Ishikawa (cell line): ENCODE measurements at regions not wholly inside any gene's neighbourhood (a gene's known extent, or its start where the extent isn't known, plus 50 kb on each side); places are given as distances from the start of the nearest gene placed in this dataset.

Experiments used
- CEBPB ChIP-seq: IDR thresholded peaks from 2 replicates; pipeline ENCODE4 v1.6.1; 2012
- CREB1 ChIP-seq: IDR thresholded peaks from 2 replicates; pipeline ENCODE4 v1.6.1; 2012; ENCODE audit warnings: low read depth
- EP300 ChIP-seq: IDR thresholded peaks from 2 replicates; pipeline ENCODE4 v1.6.1; 2012; ENCODE audit warnings: borderline replicate concordance
- FOXM1 ChIP-seq: IDR thresholded peaks from 2 replicates; pipeline ENCODE4 v1.6.1; 2012; ENCODE audit warnings: low read depth, borderline replicate concordance
- NFIC ChIP-seq: IDR thresholded peaks from 2 replicates; pipeline ENCODE4 v1.6.1; 2012
- RAD21 ChIP-seq: IDR thresholded peaks from 2 replicates; pipeline ENCODE4 v1.6.1; 2012; ENCODE audit warnings: low read depth
- TAF1 ChIP-seq: IDR thresholded peaks from 2 replicates; pipeline ENCODE4 v1.6.1; 2012; ENCODE audit warnings: low read depth, mild to moderate bottlenecking
- TEAD4 ChIP-seq: IDR thresholded peaks from 2 replicates; pipeline ENCODE4 v1.6.1; 2012
- YY1 ChIP-seq: IDR thresholded peaks from 2 replicates; pipeline ENCODE4 v1.6.1; 2012; ENCODE audit warnings: low read depth
- TF ChIP-seq, protein P1 (sequence below): IDR thresholded peaks from 2 replicates; pipeline ENCODE4 v1.6.1; 2012
- TF ChIP-seq, protein P2 (sequence below): IDR thresholded peaks from 2 replicates; pipeline ENCODE4 v1.6.1; 2012; ENCODE audit warnings: low read depth, mild to moderate bottlenecking
- TF ChIP-seq, protein P3 (sequence below): IDR thresholded peaks from 2 replicates; pipeline ENCODE4 v1.6.1; 2012

DNA sequence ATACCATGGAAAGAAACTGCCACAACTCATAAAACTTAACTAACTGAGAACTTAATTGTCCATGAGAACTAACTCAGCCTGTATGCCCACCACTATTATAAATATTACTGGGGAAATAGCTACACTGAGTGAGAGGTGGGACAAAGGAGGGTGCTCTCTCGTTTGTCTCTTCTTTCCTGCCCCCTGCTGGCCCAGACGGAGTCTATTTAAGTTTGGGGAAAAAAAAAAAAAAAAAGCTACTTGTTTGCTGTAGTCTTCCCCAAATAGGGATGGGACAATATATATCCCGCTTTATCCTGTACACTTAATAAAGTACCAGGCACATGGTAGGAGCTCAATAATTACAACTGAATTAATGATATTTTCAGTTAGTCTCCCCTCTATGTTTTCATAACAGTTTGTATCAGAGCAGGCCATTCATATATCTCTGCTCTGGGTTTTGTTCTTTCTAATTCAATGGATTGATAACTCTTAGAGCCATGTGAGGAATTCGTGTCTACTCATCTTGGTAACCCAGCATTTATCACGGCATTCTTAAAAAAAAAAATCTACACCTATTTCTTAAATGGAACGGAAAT is 647.6 kb upstream of the PKDCC start:
- TF ChIP-seq FOXM1: no peak
- TF ChIP-seq EP300: no peak
- TF ChIP-seq TAF1: no peak
- no peak for TF ChIP-seq CREB1
- no peak for TF ChIP-seq RAD21
- TF ChIP-seq, protein P1, sequence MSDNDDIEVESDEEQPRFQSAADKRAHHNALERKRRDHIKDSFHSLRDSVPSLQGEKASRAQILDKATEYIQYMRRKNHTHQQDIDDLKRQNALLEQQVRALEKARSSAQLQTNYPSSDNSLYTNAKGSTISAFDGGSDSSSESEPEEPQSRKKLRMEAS: no peak
- no peak for TF ChIP-seq TEAD4
- TF ChIP-seq, protein P2, sequence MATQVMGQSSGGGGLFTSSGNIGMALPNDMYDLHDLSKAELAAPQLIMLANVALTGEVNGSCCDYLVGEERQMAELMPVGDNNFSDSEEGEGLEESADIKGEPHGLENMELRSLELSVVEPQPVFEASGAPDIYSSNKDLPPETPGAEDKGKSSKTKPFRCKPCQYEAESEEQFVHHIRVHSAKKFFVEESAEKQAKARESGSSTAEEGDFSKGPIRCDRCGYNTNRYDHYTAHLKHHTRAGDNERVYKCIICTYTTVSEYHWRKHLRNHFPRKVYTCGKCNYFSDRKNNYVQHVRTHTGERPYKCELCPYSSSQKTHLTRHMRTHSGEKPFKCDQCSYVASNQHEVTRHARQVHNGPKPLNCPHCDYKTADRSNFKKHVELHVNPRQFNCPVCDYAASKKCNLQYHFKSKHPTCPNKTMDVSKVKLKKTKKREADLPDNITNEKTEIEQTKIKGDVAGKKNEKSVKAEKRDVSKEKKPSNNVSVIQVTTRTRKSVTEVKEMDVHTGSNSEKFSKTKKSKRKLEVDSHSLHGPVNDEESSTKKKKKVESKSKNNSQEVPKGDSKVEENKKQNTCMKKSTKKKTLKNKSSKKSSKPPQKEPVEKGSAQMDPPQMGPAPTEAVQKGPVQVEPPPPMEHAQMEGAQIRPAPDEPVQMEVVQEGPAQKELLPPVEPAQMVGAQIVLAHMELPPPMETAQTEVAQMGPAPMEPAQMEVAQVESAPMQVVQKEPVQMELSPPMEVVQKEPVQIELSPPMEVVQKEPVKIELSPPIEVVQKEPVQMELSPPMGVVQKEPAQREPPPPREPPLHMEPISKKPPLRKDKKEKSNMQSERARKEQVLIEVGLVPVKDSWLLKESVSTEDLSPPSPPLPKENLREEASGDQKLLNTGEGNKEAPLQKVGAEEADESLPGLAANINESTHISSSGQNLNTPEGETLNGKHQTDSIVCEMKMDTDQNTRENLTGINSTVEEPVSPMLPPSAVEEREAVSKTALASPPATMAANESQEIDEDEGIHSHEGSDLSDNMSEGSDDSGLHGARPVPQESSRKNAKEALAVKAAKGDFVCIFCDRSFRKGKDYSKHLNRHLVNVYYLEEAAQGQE: no peak
- no peak for TF ChIP-seq NFIC
- TF ChIP-seq, protein P3, sequence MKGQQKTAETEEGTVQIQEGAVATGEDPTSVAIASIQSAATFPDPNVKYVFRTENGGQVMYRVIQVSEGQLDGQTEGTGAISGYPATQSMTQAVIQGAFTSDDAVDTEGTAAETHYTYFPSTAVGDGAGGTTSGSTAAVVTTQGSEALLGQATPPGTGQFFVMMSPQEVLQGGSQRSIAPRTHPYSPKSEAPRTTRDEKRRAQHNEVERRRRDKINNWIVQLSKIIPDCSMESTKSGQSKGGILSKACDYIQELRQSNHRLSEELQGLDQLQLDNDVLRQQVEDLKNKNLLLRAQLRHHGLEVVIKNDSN: no peak
- no peak for TF ChIP-seq YY1
- no peak for TF ChIP-seq CEBPB
